Gastroesophageal sphincter (tissue), 3 donors: ENCODE measurements at regions not wholly inside any gene's neighbourhood (a gene's known extent, or its start where the extent isn't known, plus 50 kb on each side); places are given as distances from the start of the nearest gene placed in this dataset.

Experiments used
- EP300 ChIP-seq: sonication (generic); formaldehyde crosslinking; IDR thresholded peaks from one replicate; pipeline ENCODE4 v1.6.1; 2017; ENCODE audit warnings: antibody characterized with exemption, mild to moderate bottlenecking
- POLR2A ChIP-seq, 2 donors: fragments of 450-650 bp; IDR thresholded peaks; one replicate each; pipeline ENCODE4 v1.6.1; 2017; ENCODE audit warnings: antibody characterized with exemption in 2 of 2, mild to moderate bottlenecking in 2 of 2, moderate library complexity in 1 of 2
- POLR2AphosphoS5 ChIP-seq: sonication (generic); formaldehyde crosslinking; IDR thresholded peaks from one replicate; pipeline ENCODE4 v1.6.1; 2017; ENCODE audit warnings: antibody characterized with exemption
- TF ChIP-seq, protein P1 (sequence below), 4 experiments: fragments of 200-600 bp in 2 of 4; fragments of 450-650 bp in 2 of 4; sonication (generic) in 1 of 4; IDR thresholded peaks; one replicate each; pipeline ENCODE4 v1.5.1; 2017 to 2019; ENCODE audit warnings: antibody characterized with exemption in 4 of 4, mild to moderate bottlenecking in 2 of 4, moderate library complexity in 2 of 4

DNA sequence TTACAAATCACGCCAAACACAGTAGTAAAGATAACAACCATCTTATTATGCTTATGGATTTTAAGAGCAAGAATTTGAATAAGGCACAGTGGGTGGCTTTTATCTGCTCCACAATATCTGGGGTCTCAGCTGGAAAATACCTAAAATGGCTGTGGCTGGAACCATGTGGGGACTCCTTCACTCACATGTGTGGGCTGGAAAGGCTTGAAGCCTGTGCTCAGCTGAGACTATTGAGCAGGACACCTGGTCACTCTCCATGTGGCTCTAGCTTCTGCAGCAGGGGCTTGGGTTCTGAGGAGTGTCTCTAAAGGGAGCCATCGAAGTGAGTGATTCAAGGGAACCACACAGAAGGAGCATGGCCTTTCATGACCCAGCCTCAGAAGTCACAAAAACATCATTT, 239.6 kb upstream of the B3GALT2 start:
- TF ChIP-seq, protein P1, sequence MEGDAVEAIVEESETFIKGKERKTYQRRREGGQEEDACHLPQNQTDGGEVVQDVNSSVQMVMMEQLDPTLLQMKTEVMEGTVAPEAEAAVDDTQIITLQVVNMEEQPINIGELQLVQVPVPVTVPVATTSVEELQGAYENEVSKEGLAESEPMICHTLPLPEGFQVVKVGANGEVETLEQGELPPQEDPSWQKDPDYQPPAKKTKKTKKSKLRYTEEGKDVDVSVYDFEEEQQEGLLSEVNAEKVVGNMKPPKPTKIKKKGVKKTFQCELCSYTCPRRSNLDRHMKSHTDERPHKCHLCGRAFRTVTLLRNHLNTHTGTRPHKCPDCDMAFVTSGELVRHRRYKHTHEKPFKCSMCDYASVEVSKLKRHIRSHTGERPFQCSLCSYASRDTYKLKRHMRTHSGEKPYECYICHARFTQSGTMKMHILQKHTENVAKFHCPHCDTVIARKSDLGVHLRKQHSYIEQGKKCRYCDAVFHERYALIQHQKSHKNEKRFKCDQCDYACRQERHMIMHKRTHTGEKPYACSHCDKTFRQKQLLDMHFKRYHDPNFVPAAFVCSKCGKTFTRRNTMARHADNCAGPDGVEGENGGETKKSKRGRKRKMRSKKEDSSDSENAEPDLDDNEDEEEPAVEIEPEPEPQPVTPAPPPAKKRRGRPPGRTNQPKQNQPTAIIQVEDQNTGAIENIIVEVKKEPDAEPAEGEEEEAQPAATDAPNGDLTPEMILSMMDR (IDR thresholded peaks at IDR 0.05) = no peak
- no peak for TF ChIP-seq POLR2A (IDR thresholded peaks at IDR 0.05)
- no peak for TF ChIP-seq EP300
- no peak for TF ChIP-seq POLR2AphosphoS5
